Ovary (tissue), 3 donors: ENCODE measurements at regions not wholly inside any gene's neighbourhood (a gene's known extent, or its start where the extent isn't known, plus 50 kb on each side); places are given as distances from the start of the nearest gene placed in this dataset.

Experiments used
- CTCF ChIP-seq, 3 donors: fragments of 450-650 bp in 2 of 3; fragments of 200-600 bp in 1 of 3; IDR thresholded peaks; one replicate each; pipeline versions ENCODE4 v1.5.1 to v1.8.0; 2016 to 2022; ENCODE audit warnings: antibody characterized with exemption in 3 of 3, mild to moderate bottlenecking in 1 of 3
- POLR2A ChIP-seq: fragments of 450-650 bp; IDR thresholded peaks from one replicate; pipeline ENCODE4 v1.6.1; 2017; ENCODE audit warnings: antibody characterized with exemption, mild to moderate bottlenecking, moderate library complexity
- donor health status: DM: no; HTN: no; CAD: no.

GRCh38 chr18:1668279-1668678 lies 763.6 kb downstream of the ADCYAP1 start:
- TF ChIP-seq CTCF (IDR thresholded peaks at IDR 0.05) (no peak), POLR2A (no peak)
